ENCODE measurements at regions not wholly inside any gene's neighbourhood (a gene's known extent, or its start where the extent isn't known, plus 50 kb on each side); places are given as distances from the start of the nearest gene placed in this dataset.

DNA sequence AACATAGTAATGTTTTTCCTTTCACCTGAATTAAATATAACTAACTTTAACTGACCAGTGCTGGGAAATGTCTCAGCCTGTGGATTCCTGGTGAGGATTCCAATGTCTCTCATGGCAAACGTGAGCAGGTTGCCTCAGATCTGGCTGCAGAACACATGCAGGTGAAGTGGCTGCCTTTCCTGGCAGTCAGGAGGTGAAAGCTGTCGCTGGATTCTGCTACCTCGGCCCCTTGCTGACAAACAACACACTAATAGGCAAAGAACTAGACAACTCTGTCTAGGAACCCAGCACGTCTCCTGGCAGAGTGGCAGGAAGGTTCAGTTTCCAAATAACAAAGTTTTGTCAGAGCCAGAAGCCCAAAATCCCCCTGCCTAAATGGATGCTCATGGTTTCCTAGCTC is 400.8 kb upstream of the PPP2R3A start:
- no peak for TF ChIP-seq CTCF (IDR thresholded peaks at IDR 0.05; ENCODE audit: borderline replicate concordance, extremely low read depth, low read length, poor library complexity, severe bottlenecking)
- no peak for TF ChIP-seq EZH2 (IDR thresholded peaks at IDR 0.05; ENCODE audit: borderline replicate concordance, low read depth, low read length, severe bottlenecking)

All from DND-41 (cell line).